ENCODE measurements at regions not wholly inside any gene's neighbourhood (a gene's known extent, or its start where the extent isn't known, plus 50 kb on each side); places are given as distances from the start of the nearest gene placed in this dataset.

DNA sequence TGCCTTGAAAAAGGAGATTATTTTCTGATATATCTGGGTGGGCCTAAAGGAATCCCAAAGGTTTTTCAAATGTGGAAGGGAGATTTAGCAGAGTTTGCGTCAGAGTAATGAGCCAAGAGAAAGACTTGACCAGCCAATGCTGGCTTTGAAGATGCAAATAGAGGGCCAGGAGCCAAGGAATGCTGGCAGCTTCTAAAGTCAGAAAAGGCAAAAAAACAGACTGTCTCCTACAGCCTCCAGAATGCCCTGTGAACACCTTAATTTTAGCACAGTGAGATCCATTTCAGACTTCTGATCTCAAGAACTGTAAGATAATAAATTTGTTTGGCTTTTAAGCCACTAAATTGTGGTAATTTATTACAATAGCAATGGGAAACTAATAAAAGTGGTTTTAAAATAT lies 122.6 kb upstream of the FREM1 start:
- TF ChIP-seq CEBPB (IDR thresholded peaks at IDR 0.05) (no peak), EP300 (IDR thresholded peaks at IDR 0.05; ENCODE audit: borderline replicate concordance) (no peak), TAF1 (IDR thresholded peaks at IDR 0.05; ENCODE audit: low read depth) (no peak), YY1 (IDR thresholded peaks at IDR 0.05; ENCODE audit: low read depth) (no peak), TEAD4 (IDR thresholded peaks at IDR 0.05) (no peak), EGR1 (IDR thresholded peaks at IDR 0.05) (no peak), CREB1 (IDR thresholded peaks at IDR 0.05; ENCODE audit: low read depth) (no peak), TCF12 (IDR thresholded peaks at IDR 0.05; ENCODE audit: low read depth) (no peak)
- TF ChIP-seq, protein P1, sequence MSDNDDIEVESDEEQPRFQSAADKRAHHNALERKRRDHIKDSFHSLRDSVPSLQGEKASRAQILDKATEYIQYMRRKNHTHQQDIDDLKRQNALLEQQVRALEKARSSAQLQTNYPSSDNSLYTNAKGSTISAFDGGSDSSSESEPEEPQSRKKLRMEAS (IDR thresholded peaks at IDR 0.05) = no peak

Measured in Ishikawa (cell line).